ENCODE measurements at regions not wholly inside any gene's neighbourhood (a gene's known extent, or its start where the extent isn't known, plus 50 kb on each side); places are given as distances from the start of the nearest gene placed in this dataset.

- TF ChIP-seq MAX (IDR thresholded peaks at IDR 0.05) (peak; percentile 97), KDM5A (IDR thresholded peaks at IDR 0.05; ENCODE audit: low read length) (no peak), CBX5 (IDR thresholded peaks at IDR 0.05; ENCODE audit: low read depth, low read length) (no peak), CTCF (IDR thresholded peaks at IDR 0.05; ENCODE audit: control extremely low read depth in 1 of 3, insufficient read depth in 1 of 3, low read depth in 1 of 3, low read length in 3 of 3) (peak; percentile 93 to 96 (median 93))
These were observed 73.9 kb downstream of the CXCL12 start (continued) for GRCh38 chr10:44310762-44311562.

Data from H1 (cell line).